ENCODE measurements at regions not wholly inside any gene's neighbourhood (a gene's known extent, or its start where the extent isn't known, plus 50 kb on each side); places are given as distances from the start of the nearest gene placed in this dataset.
A peak's percentile ranks its signal among the peaks of the same experiment; 100 is the strongest.

- ATAC-seq (no peak), DNase-seq (no peak)
- intact Hi-C loops (cut with DNase I), result no loop called here
- Histone ChIP-seq H3K27ac (no peak overlapping the region), H3K36me3 (no peaks in the 10 kb centered on the region), H3K27me3 (no peaks in the 10 kb centered on the region), H3K4me3 (no peak overlapping the region), H3K9me3 (peaks cover 0 to 10% of the 10 kb centered on the region in 2 donors), H3K4me1 (no peaks in the 10 kb centered on the region)
- TF ChIP-seq, protein P1, sequence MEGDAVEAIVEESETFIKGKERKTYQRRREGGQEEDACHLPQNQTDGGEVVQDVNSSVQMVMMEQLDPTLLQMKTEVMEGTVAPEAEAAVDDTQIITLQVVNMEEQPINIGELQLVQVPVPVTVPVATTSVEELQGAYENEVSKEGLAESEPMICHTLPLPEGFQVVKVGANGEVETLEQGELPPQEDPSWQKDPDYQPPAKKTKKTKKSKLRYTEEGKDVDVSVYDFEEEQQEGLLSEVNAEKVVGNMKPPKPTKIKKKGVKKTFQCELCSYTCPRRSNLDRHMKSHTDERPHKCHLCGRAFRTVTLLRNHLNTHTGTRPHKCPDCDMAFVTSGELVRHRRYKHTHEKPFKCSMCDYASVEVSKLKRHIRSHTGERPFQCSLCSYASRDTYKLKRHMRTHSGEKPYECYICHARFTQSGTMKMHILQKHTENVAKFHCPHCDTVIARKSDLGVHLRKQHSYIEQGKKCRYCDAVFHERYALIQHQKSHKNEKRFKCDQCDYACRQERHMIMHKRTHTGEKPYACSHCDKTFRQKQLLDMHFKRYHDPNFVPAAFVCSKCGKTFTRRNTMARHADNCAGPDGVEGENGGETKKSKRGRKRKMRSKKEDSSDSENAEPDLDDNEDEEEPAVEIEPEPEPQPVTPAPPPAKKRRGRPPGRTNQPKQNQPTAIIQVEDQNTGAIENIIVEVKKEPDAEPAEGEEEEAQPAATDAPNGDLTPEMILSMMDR (IDR thresholded peaks at IDR 0.05), result no peak
Observed at GRCh38 chr4:17117746-17118145, 219.3 kb upstream of the LDB2 start.

DNA sequence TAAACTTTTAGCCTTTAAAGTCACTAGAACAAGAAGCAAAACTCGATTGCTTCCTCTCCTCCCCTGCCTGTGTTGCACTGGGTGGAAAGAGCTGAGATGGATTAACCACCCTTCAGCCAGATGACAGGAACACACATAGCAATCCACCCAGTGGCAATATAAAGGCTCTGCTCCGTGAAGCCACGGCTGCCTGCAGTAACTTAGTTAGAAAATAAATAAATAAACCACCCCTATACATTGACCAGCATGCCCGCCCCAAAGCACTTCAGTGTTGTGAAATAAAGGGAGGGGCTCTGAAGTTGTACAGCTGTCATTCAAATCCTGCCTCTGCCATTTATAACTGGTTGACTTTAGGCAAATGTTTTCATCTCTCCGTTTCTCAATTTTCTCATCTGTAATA lies 217.1 kb upstream of the LDB2 start:
- H3K36me3 ChIP-seq, result no peaks in the 10 kb centered on the region
- no peaks in the 10 kb centered on the region for H3K4me1 ChIP-seq
- DNase-seq (no peak), ATAC-seq (no peak)
- no peak overlapping the region for H3K27ac ChIP-seq
- no peaks in the 10 kb centered on the region for H3K27me3 ChIP-seq
- H3K4me3 ChIP-seq, result no peak overlapping the region
- TF ChIP-seq, protein P1 (IDR thresholded peaks at IDR 0.05), result no peak
- intact Hi-C loops (cut with DNase I), result no loop called here
- H3K9me3 ChIP-seq, result peaks cover 0 to 10% of the 10 kb centered on the region in 2 donors

- intact Hi-C loops (cut with DNase I), result no loop called here
- Histone ChIP-seq H3K4me1 (no peaks in the 10 kb centered on the region), H3K4me3 (no peak overlapping the region), H3K9me3 (no peaks in the 10 kb centered on the region), H3K36me3 (no peaks in the 10 kb centered on the region), H3K27ac (no peak overlapping the region), H3K27me3 (no peaks in the 10 kb centered on the region)
- no peak for DNase-seq
- TF ChIP-seq, protein P1 (IDR thresholded peaks at IDR 0.05), result peak in 1 of 2 donors; percentile 12
- ATAC-seq, result no peak
Observed at GRCh38 chr4:17112292-17112659, 213.8 kb upstream of the LDB2 start.

- Histone ChIP-seq H3K27me3 (no peaks in the 10 kb centered on the region), H3K9me3 (no peaks in the 10 kb centered on the region), H3K4me1 (no peaks in the 10 kb centered on the region), H3K27ac (no peak overlapping the region), H3K4me3 (no peak overlapping the region), H3K36me3 (no peaks in the 10 kb centered on the region)
- TF ChIP-seq, protein P1 (IDR thresholded peaks at IDR 0.05), result no peak
- DNase-seq (no peak), ATAC-seq (no peak)
- intact Hi-C loops (cut with DNase I), result no loop called here
Observed at GRCh38 chr4:17109126-17109525, 210.7 kb upstream of the LDB2 start.

GRCh38 chr4:17103231-17103630 lies 204.8 kb upstream of the LDB2 start:
- H3K4me1 ChIP-seq, result no peaks in the 10 kb centered on the region
- intact Hi-C loops (cut with DNase I), result no loop called here
- TF ChIP-seq, protein P1 (IDR thresholded peaks at IDR 0.05), result no peak
- no peaks in the 10 kb centered on the region for H3K9me3 ChIP-seq
- H3K36me3 ChIP-seq, result no peaks in the 10 kb centered on the region
- H3K27ac ChIP-seq, result no peak overlapping the region
- H3K4me3 ChIP-seq, result no peak overlapping the region
- DNase-seq, result no peak
- no peak for ATAC-seq
- no peaks in the 10 kb centered on the region for H3K27me3 ChIP-seq
